GM06990 (cell line): ENCODE measurements at regions not wholly inside any gene's neighbourhood (a gene's known extent, or its start where the extent isn't known, plus 50 kb on each side); places are given as distances from the start of the nearest gene placed in this dataset.

Experiments used
- DNase-seq: peaks from one replicate; pipeline ENCODE4 v3.0.0-alpha.2; 2011; ENCODE audit not compliant: insufficient read length; ENCODE audit errors: extremely low read depth
- H3K27me3 ChIP-seq: replicated peaks from 2 replicates; pipeline ENCODE4 v1.6.0; 2011; ENCODE audit warnings: low read length; ENCODE audit not compliant: control insufficient read depth, insufficient read depth
- H3K36me3 ChIP-seq: 2 replicates; pipeline ENCODE4 v1.5.1; 2011; ENCODE audit warnings: low read length; ENCODE audit not compliant: control insufficient read depth, insufficient read depth
- H3K4me3 ChIP-seq: replicated peaks from 2 replicates; pipeline ENCODE4 v1.5.1; 2011; ENCODE audit warnings: low read depth, mild to moderate bottlenecking, control low read depth, low read length
- TF ChIP-seq, protein P1 (sequence below): IDR thresholded peaks from 2 replicates; pipeline ENCODE4 v1.5.1; 2011; ENCODE audit warnings: low read length, control low read depth, mild to moderate bottlenecking, inconsistent platforms; ENCODE audit not compliant: insufficient read depth, poor library complexity, severe bottlenecking

DNA sequence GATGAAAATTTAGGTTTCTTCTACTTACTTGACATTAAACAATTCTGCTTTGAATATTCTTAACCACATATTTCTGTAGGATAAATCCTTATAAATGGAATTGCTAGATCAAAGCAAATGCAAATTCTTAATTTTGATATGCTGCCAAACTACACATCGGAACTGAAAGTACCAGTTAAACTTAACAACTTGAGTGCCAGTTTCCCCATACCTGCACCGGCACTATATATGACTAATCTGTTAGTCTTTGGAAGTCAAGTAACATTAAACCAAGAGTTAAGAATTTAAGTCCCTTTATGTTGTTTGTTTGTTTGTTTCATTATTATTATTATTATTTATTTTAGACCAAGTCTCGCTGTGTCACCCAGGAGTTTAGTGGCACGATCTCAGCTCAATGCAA, 103.9 kb upstream of the AKAP13 start:
- Histone ChIP-seq H3K27me3 (no peaks in the 10 kb centered on the region), H3K4me3 (no peak overlapping the region), H3K36me3 (no peaks in the 10 kb centered on the region)
- TF ChIP-seq, protein P1, sequence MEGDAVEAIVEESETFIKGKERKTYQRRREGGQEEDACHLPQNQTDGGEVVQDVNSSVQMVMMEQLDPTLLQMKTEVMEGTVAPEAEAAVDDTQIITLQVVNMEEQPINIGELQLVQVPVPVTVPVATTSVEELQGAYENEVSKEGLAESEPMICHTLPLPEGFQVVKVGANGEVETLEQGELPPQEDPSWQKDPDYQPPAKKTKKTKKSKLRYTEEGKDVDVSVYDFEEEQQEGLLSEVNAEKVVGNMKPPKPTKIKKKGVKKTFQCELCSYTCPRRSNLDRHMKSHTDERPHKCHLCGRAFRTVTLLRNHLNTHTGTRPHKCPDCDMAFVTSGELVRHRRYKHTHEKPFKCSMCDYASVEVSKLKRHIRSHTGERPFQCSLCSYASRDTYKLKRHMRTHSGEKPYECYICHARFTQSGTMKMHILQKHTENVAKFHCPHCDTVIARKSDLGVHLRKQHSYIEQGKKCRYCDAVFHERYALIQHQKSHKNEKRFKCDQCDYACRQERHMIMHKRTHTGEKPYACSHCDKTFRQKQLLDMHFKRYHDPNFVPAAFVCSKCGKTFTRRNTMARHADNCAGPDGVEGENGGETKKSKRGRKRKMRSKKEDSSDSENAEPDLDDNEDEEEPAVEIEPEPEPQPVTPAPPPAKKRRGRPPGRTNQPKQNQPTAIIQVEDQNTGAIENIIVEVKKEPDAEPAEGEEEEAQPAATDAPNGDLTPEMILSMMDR = no peak
- no peak for DNase-seq

- Histone ChIP-seq H3K36me3 (no peaks in the 10 kb centered on the region), H3K4me3 (no peak overlapping the region), H3K27me3 (no peaks in the 10 kb centered on the region)
- TF ChIP-seq, protein P1 = no peak
- DNase-seq = no peak
Observed at GRCh38 chr15:85276921-85277320, 103.5 kb upstream of the AKAP13 start.

DNA sequence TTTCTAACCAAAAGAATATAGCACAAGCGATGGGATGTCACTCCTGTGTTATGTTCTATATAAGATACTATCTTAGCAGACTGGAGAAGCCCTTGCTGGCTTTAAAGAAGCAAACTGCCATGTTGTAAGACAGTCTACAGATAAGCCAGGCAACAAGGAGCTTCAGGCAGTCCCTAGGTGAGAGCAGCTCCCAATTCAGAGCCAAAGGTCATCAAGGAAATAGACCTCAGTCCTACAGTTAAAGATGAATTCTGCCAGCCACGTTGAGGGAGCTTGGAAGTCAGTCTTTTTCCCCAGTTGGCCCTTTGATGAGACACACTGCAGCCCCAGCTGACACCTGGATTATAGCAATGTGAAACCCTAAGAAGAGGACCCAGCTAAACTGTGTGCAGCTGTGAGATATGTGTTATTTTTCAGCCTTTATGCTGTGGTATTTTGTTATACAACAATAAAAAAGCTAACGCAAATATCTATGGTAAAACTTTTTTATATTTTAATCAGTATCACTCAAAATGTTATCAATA, 102.5 kb upstream of the AKAP13 start:
- Histone ChIP-seq H3K27me3 (no peaks in the 10 kb centered on the region), H3K36me3 (no peaks in the 10 kb centered on the region), H3K4me3 (no peak overlapping the region)
- TF ChIP-seq, protein P1 = no peak
- no peak for DNase-seq

GRCh38 chr15:85280203-85280602, 100.2 kb upstream of the AKAP13 start:
- DNase-seq = peak; percentile 18
- Histone ChIP-seq H3K36me3 (no peaks in the 10 kb centered on the region), H3K27me3 (no peaks in the 10 kb centered on the region), H3K4me3 (no peak overlapping the region)
- TF ChIP-seq, protein P1 = no peak

DNA sequence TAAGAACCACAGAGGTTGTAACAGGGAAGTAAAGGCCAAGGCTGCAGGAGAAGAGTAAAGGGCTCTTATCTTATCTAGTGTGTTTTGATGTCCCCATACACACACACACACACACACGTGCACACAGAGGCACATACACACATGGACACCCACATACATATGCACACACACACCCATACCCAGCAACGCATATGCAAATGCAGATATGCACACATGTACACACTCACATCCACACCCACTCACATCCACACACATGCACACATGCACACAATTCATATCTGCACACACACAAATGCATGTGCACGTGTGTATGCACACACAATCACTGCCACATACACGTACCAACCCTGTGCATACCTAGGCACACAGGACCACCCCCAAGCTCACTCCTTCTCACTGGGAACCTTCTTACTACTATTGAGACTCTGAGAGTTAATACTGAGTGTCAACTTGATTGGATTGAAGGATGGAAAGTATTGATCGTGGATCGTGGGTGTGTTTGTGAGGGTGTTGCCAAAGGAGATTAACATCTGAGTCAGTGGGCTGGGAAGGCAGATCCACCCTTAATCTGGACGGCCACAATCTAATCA, 99.0 kb upstream of the AKAP13 start:
- DNase-seq = no peak
- no peak overlapping the region for H3K4me3 ChIP-seq
- H3K27me3 ChIP-seq = no peaks in the 10 kb centered on the region
- TF ChIP-seq, protein P1 = no peak
- no peaks in the 10 kb centered on the region for H3K36me3 ChIP-seq
